Esophagus muscularis mucosa (tissue), 4 donors: ENCODE measurements at regions not wholly inside any gene's neighbourhood (a gene's known extent, or its start where the extent isn't known, plus 50 kb on each side); places are given as distances from the start of the nearest gene placed in this dataset.

Experiments used
- CTCF ChIP-seq, 3 experiments: fragments of 200-600 bp in 2 of 3; fragments of 450-650 bp in 1 of 3; sonication (generic) in 2 of 3; IDR thresholded peaks; one replicate each; pipeline ENCODE4 v1.5.1; 2017 to 2019; ENCODE audit warnings: antibody characterized with exemption in 3 of 3, mild to moderate bottlenecking in 2 of 3, moderate library complexity in 1 of 3
- EP300 ChIP-seq: sonication (generic); formaldehyde crosslinking; IDR thresholded peaks from one replicate; pipeline ENCODE4 v1.6.1; 2017; ENCODE audit warnings: antibody characterized with exemption
- POLR2AphosphoS5 ChIP-seq, 2 donors: sonication (generic); formaldehyde crosslinking; IDR thresholded peaks; one replicate each; pipeline ENCODE4 v1.6.1; 2017; ENCODE audit warnings: antibody characterized with exemption in 2 of 2

DNA sequence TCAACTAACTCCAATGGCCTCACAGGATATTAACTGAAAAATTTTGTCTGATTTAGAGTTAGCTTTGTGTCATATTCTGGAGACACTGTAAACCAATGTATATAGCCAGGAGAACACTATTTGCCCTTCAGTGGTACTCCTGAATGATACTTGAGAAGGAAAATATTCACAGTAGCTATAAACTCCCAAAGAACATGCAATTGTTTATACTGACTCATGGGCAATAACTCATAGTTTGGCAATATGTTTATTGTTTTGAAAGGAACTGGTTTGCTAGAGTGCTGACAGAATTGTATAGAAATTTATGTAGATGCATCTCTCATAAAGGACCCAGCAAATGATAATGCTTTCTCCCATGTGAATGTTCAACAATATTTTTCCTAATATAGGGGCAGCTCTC lies 537.6 kb downstream of the PLOD2 start:
- TF ChIP-seq CTCF (IDR thresholded peaks at IDR 0.05) (no peak), POLR2AphosphoS5 (IDR thresholded peaks at IDR 0.05) (no peak), EP300 (no peak)
